ENCODE measurements at regions not wholly inside any gene's neighbourhood (a gene's known extent, or its start where the extent isn't known, plus 50 kb on each side); places are given as distances from the start of the nearest gene placed in this dataset.
"Not testable (repeated sequence)": the region's sequence is repeated elsewhere in the genome, so short reads cannot be mapped to it uniquely, and the experiment has no call there.

GRCh38 chr1:100820195-100820594, 74.4 kb downstream of the EXTL2 start:
- TF ChIP-seq CTCF (conservative IDR thresholded peaks at IDR 0.05; ENCODE audit: low read length); EZH2phosphoT487 (IDR thresholded peaks at IDR 0.05; ENCODE audit: borderline replicate concordance, low read depth, low read length): not testable (repeated sequence)

Data from OCI-LY7 (cell line).